Right ventricle myocardium superior (tissue), 1 donor: ENCODE measurements at regions not wholly inside any gene's neighbourhood (a gene's known extent, or its start where the extent isn't known, plus 50 kb on each side); places are given as distances from the start of the nearest gene placed in this dataset.
A peak's percentile ranks its signal among the peaks of the same experiment; 100 is the strongest.

Source experiments
- ATAC-seq: fragments of 200-7000 bp; cut with Tn5 transposase; one replicate; pipeline ENCODE4 v1.9.1; 2020; ENCODE audit warnings: mild to moderate bottlenecking; ENCODE audit not compliant: poor library complexity
- DNase-seq: peaks from one replicate; pipeline ENCODE4 v3.0.0-alpha.2; 2020
- intact Hi-C: fragments of 100-400 bp; cut with DNase I; formaldehyde crosslinking; loops from one replicate; pipeline ENCODE4 v1.11.2; 2022
- donor health status: DM: no; HTN: yes; CAD: no; lungs with severe emphysema.

DNA sequence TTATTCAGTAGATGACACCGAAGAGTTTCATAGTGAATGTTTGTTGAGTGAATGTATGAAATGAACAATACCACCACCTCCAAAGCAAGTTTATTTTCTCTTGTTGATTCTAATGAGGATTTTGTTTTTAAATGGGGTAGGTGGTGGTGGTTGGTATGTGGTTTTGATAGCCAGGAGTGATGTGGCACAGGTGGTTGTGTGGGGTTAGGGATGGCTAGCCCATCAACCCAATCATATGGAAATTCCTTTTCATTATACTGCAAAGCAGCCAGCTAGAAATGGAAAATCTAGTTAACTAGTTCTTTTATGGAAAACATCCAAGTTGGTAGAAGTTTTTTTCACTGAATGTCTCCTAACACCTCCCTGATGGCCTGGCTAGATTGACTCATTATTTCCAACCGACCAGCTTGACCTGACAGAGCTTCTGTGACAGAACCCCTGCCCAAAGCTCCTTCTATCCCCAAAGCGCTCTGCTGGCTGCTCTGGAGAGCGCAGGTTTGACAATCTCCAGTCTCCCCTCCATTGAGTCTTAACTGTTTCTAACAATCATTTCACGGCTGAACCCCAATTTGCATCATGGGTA, 376.9 kb downstream of the MTX2 start:
- intact Hi-C loops, result no loop called here
- no peak for ATAC-seq
- DNase-seq, result no peak

GRCh38 chr2:176647325-176648165, 378.3 kb downstream of the MTX2 start:
- no peak for ATAC-seq
- intact Hi-C loops, result no loop called here

GRCh38 chr2:176648700-176649297, 379.6 kb downstream of the MTX2 start:
- DNase-seq, result no peak
- intact Hi-C loops, result no loop called here
- ATAC-seq, result no peak

More at GRCh38 chr2:176647325-176648165, 378.3 kb downstream of the MTX2 start:
- no peak for DNase-seq

GRCh38 chr2:176650104-176650837, 381.0 kb downstream of the MTX2 start:
- intact Hi-C loops, result loop anchor here (5.0 kb wide), 2 partner anchors 162 to 502 kb away; no protein-coding TSS in a partner anchor
- ATAC-seq (no peak), DNase-seq (no peak)

GRCh38 chr2:176650838-176651555, 381.8 kb downstream of the MTX2 start:
- DNase-seq (no peak), ATAC-seq (no peak)
- intact Hi-C loops, result loop anchor here (5.0 kb wide), 2 partner anchors 161 to 501 kb away; no protein-coding TSS in a partner anchor

- intact Hi-C loops, result loop anchor here (5.0 kb wide), 2 partner anchors 160 to 500 kb away; no protein-coding TSS in a partner anchor
- ATAC-seq (peak; percentile 62), DNase-seq (no peak)
These were observed 383.3 kb downstream of the MTX2 start for GRCh38 chr2:176652300-176653182.

- intact Hi-C loops, result loop anchor here (5.0 kb wide), 2 partner anchors 159 to 499 kb away; no protein-coding TSS in a partner anchor
- DNase-seq (peak; percentile 61), ATAC-seq (peak; percentile 93)
These were observed 384.5 kb downstream of the MTX2 start for GRCh38 chr2:176653479-176654443.

GRCh38 chr2:176656038-176656775, 387.0 kb downstream of the MTX2 start:
- intact Hi-C loops, result no loop called here
- no peak for DNase-seq
- ATAC-seq, result no peak

DNA sequence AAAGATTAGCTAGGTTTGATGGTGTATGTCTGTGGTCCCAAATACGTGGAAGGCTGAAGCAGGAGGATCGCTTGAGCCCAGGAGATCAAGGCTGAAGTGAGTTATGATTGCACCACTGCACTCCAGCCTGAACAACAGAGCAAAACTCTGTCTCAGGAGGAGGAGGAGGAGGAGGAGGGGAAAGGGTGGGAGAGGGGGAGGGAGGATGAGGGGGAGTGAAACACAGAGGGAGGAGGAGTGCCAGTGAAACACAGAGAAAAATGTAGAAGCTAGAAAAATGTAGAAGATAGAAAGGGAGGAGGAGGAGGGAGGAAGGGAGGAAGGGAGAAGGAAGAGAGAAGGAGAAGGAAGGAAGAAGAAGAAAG, 387.5 kb downstream of the MTX2 start:
- no peak for DNase-seq
- intact Hi-C loops, result no loop called here
- ATAC-seq, result no peak

- ATAC-seq, result no peak
- DNase-seq, result no peak
- intact Hi-C loops, result no loop called here
These were observed 388.2 kb downstream of the MTX2 start for GRCh38 chr2:176657393-176657792.

- intact Hi-C loops, result no loop called here
- ATAC-seq (no peak), DNase-seq (no peak)
These were observed 389.5 kb downstream of the MTX2 start for GRCh38 chr2:176658708-176659107.

DNA sequence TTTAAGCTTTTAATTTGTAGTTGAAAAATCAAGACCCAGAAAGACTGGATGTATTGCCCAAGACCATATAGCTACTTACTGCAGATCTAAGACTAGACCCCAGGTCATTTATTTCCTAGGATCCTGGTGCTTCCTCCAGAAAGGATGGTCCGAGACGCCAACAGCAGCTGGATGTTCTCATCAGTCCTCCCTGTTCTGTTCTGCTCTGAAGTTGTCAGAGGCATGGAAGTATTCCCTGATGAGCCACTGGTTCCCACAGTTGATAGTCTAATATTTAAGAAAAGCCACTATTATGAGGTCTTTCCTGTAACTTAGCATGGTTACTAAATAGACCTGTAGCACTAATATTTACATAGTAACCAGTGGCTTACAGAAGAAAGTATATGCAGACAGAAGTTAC, 393.5 kb downstream of the MTX2 start:
- no peak for ATAC-seq
- intact Hi-C loops, result no loop called here
- no peak for DNase-seq

DNA sequence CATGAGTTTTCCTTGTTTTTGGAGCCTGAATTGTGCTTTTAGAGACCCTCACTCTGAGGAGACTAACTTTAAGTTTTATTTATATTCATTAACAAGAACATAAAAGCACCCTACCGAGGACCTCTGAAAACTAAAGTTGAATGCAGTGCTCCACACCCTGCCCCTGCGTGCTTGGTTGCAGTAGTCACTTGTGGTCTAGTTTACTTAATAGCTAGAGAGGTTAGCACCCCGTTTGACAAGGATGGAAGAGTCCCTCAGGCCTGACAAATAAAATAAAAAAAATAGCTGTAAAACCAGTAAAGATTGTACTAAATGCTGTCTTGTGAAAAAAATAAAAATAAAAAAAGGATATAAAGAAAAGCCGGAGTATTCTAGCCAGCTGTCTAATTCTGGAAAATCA, 395.2 kb downstream of the MTX2 start:
- DNase-seq (no peak), ATAC-seq (no peak)
- intact Hi-C loops, result no loop called here

DNA sequence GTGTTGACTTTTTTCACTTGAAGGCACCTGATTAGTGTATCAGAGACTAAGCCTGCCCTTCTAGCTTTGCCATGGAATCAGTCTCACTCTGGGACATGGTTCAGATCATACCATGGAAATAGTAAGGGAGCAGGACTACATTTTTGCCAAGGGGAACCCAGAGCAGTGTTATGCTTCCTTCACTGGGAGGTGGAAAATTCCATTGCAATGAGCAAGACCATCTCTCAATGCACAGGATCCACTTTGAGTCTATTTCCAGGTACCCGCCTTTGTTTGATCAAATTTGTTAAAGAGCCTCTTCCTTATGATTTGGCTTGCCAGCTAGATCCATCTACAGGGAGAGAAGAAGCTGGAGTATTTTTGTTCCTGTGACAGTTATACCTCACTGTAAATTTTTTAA, 395.8 kb downstream of the MTX2 start:
- intact Hi-C loops, result no loop called here
- DNase-seq, result no peak
- no peak for ATAC-seq

- intact Hi-C loops, result no loop called here
- no peak for DNase-seq
- no peak for ATAC-seq
These were observed 399.7 kb downstream of the MTX2 start for GRCh38 chr2:176668912-176669311.
